NOMO-1 treated with DMSO at 0.1 percent for 48 hours (cell line): ENCODE measurements at regions not wholly inside any gene's neighbourhood (a gene's known extent, or its start where the extent isn't known, plus 50 kb on each side); places are given as distances from the start of the nearest gene placed in this dataset.

Experiments used
- DNase-seq: peaks from one replicate; lab custom pipeline; 2025; ENCODE audit not compliant: unreplicated experiment; lab: John Stamatoyannopoulos, UW

GRCh38 chr22:47442821-47443220, 680.4 kb downstream of the TBC1D22A start:
- DNase-seq: no peak

GRCh38 chr22:47439643-47440265, 677.3 kb downstream of the TBC1D22A start:
- no peak for DNase-seq

- no peak for DNase-seq
Measured at GRCh38 chr22:47437636-47438035, 675.2 kb downstream of the TBC1D22A start.

GRCh38 chr22:47437110-47437509, 674.7 kb downstream of the TBC1D22A start:
- no peak for DNase-seq

- DNase-seq: no peak
Measured at GRCh38 chr22:47435826-47436225, 673.4 kb downstream of the TBC1D22A start.

- DNase-seq: no peak
Measured at GRCh38 chr22:47435204-47435487, 672.7 kb downstream of the TBC1D22A start.

- DNase-seq: no peak
Measured at GRCh38 chr22:47434336-47435203, 672.1 kb downstream of the TBC1D22A start.

- DNase-seq: no peak
Measured at GRCh38 chr22:47433627-47434026, 671.2 kb downstream of the TBC1D22A start.

- DNase-seq: no peak
Measured at GRCh38 chr22:47432683-47433082, 670.2 kb downstream of the TBC1D22A start.

- no peak for DNase-seq
Measured at GRCh38 chr22:47423861-47424820, 661.7 kb downstream of the TBC1D22A start.

GRCh38 chr22:47423266-47423665, 660.8 kb downstream of the TBC1D22A start:
- DNase-seq: no peak

- no peak for DNase-seq
Measured at GRCh38 chr22:47422736-47423135, 660.3 kb downstream of the TBC1D22A start.

GRCh38 chr22:47421846-47422245, 659.4 kb downstream of the TBC1D22A start:
- DNase-seq: no peak

GRCh38 chr22:47420211-47420610, 657.8 kb downstream of the TBC1D22A start:
- no peak for DNase-seq

- no peak for DNase-seq
Measured at GRCh38 chr22:47419239-47419638, 656.8 kb downstream of the TBC1D22A start.

GRCh38 chr22:47417699-47418098, 655.2 kb downstream of the TBC1D22A start:
- no peak for DNase-seq

GRCh38 chr22:47411006-47411405, 648.6 kb downstream of the TBC1D22A start:
- DNase-seq: no peak

GRCh38 chr22:47409539-47410275, 647.3 kb downstream of the TBC1D22A start:
- no peak for DNase-seq

- DNase-seq: no peak
Measured at GRCh38 chr22:47408409-47408808, 646.0 kb downstream of the TBC1D22A start.

- DNase-seq: no peak
Measured at GRCh38 chr22:47407461-47408025, 645.1 kb downstream of the TBC1D22A start.

- DNase-seq: no peak
Measured at GRCh38 chr22:47406896-47407295, 644.4 kb downstream of the TBC1D22A start.
